ENCODE measurements at regions not wholly inside any gene's neighbourhood (a gene's known extent, or its start where the extent isn't known, plus 50 kb on each side); places are given as distances from the start of the nearest gene placed in this dataset.
"Not testable (repeated sequence)": the region's sequence is repeated elsewhere in the genome, so short reads cannot be mapped to it uniquely, and the experiment has no call there.

DNA sequence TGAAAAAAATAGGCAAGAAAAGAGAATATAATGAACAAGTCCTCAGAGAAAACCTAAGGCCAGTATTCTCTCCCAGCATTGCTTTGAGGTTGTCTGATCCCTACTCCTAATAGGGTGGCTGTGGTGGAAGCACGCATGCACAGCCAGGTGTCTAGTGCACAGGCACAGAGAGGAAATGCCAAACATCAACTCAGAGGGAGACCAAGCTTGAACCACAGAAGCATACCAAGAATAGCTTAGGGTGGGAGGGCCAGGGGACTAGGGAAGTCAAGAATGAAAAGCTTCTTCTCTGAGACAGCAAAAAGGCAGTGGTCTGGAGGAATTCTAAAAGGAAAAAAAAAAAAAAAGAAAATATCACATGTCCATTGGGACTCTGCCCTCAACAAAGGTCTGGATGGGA lies 244.1 kb upstream of the API5 start:
- DNase-seq = peak; percentile 92

DNA sequence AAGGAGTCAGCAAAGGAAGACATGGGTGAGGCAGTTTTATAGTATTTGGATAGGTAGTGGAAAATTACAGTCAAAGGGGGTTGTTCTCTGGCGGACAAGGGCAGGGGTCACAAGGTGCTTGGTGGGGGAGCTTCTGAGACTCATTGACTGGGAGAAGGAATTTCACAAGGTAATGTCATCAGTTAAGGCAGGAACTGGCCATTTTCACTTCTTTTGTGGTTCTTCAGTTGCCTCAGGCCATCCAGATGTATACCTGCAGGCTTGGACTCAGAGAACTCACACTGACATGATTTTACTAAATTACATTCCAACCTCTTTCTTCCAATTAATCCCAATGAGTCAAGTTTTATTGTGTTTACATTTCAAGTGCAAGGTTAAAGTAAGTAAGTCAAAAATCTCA lies 240.5 kb upstream of the API5 start:
- DNase-seq = peak; percentile 90

- DNase-seq = no peak
Observed at GRCh38 chr11:43072096-43072495, 239.7 kb upstream of the API5 start.

DNA sequence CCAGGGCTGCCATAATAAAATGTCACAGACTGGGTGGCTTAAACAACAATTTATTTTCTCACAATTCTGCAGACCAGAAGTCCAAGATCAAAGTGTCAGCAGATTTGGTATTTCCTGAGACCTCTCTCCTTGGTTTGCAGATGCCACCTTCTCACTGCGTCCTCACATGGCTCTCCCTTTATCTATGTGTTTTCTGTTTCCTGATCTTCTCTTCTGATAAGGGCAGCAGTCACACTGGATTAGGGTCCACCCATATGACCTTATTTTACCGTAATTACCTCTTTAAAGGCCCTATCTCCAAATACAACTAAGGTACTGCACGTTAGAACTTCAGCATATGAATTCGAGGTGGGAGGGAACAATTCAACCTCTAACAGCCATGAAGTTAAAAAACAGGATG lies 238.9 kb upstream of the API5 start:
- DNase-seq = no peak

DNA sequence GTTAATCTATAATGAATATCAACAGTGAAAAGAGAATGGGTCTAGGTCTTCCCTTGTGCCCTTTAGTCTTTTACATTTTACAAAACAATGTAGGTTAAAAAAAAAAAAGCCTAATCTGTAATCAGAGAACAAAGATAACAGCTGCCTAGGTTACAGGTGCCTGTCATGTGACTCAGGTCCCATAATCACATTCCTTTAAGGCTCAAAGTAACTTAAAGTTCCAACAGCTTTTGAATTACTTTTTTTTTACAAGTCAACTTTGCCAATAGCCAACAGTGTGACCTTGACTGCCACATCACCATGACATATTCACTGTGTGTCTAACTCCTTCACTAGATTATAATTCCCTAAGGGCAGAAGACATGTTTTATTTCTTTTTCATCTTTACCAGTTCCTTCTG lies 237.0 kb upstream of the API5 start:
- DNase-seq = no peak

DNA sequence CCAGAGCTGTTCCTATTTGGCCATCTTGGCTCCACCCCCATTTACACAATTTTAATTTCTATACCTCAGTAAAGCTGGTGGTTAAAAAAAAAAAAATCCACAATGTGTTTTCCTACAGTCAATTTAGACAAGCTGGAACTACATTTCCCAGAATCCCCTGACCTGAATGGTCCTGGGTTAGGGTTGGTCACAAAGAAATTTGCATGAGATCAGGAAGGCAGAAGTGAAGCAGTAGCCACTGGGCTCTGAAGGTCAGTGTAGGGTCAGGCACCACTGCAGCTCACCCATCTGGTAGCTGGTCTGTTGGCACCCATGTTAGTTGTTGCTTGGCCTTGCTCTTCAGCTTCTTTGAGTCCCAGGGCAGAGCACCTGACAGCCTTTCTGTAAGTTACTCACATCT lies 210.7 kb upstream of the API5 start:
- DNase-seq = no peak

DNA sequence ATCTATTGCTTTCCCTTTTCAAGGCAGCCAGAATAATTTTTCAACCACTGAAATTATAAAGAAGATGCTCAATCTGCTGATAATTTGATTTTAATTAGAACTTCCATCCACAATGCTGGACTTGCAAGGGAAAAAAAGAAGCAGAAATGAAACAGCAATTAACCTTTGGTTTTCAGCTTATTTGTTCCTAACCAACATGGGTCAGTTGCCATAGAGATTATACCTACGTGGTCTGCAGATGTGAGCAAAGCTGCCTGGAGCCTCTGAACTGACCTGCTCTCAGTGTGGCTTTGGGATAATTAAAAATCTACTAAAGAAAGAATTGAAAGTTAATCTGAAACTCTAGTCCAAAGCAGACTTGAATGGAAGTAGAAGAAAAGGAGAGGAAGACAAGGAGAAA lies 195.7 kb upstream of the API5 start:
- DNase-seq = no peak

DNA sequence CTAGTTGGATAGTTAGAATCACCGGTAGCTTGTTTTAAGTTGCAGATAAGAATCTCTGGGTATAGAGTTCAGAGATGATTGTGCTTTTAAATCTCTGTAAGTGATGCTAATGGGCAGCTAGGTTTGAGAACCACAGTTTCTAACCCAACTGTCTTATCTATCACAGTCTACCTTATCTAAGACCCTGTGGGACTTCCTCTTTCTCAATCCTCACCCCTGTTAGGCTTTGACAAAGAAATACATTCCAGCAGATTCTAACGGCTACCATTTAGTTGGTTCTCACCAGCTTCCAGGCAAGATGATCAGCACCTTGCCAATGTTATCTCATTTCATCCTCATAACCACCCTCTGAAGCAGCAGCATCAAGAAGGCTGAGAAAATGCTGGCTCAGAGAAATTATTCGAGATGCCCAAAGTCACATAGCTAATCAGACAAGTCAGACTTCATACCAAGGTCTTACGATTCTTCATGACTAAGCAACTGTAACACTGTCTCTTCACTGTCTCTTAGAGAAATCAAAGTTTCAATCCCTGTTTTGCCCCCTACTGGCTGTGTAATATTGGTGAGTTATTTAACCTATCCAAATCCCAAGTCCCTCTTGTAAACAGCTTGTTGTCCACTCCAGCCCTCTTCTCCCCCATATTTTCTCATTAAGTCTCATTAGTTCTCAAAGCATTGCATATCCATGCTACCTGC lies 192.4 kb upstream of the API5 start:
- DNase-seq = no peak

DNA sequence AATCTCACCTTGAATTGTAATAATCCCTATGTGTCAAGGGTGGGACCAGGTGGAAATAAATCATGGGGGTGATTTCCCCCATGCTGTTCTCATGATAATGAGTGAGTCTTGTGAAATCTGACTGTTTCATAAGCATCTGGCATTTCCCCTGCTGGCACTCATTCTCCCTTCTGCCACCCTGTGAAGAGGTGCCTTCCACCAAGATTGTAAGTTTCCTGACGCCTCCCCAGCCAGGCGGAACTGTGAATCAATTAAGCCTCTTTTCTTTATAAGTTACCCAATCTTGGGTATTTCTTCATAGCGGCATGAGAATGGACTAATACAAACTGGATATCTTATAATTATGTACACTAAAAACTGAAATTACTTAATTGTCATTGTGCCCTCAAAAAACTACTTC lies 189.2 kb upstream of the API5 start:
- no peak for DNase-seq

- DNase-seq = no peak
Observed at GRCh38 chr11:43123443-43123842, 188.4 kb upstream of the API5 start.

DNA sequence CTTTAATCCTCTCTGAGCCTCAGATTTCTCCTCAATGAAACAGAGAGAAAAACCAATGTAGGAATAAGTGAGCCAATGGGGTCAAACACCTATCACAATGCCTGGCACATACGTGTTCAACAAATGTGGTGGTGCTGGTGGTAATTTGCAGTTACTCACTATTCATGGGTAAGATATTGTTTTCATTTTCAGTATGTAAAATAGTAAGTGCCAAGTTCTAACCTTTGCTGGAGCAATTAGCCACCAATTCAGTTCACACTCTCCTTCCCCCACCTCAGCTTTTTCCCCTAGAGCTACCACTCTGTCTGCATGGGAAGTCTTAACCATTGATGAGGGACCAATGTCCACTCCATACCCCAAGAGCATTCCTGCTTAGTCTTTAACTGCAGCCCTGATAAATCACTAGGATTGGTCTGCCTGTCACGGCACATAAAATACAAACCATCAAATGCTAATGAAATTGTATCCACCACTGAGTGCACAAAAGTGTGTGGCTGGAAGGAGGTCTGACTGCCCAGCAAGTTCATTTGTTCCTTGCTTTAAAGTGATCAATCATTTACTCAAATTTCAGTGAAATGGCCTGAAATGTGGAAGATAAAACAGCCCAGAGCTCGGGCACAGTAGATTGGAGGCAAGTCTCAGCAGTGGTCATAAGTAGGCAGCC lies 187.4 kb upstream of the API5 start:
- no peak for DNase-seq

DNA sequence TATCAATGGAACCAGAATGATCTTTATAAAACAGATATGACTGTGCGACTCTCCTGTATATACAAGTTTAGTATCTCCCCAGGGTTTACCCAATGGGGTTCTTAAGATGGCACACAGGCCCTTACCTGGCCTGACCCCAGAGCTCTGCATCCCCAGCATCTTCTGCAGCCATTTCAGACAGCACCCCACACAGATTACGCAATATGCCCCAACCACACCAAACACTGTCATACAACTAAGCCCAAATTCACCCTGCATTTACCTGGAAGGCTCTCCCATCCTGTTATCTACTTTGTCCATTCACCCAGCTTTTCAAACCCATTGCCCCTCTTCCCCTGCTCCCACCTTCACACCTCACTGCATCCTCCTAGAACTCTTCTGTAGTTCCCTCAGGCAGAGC lies 182.5 kb upstream of the API5 start:
- no peak for DNase-seq

DNA sequence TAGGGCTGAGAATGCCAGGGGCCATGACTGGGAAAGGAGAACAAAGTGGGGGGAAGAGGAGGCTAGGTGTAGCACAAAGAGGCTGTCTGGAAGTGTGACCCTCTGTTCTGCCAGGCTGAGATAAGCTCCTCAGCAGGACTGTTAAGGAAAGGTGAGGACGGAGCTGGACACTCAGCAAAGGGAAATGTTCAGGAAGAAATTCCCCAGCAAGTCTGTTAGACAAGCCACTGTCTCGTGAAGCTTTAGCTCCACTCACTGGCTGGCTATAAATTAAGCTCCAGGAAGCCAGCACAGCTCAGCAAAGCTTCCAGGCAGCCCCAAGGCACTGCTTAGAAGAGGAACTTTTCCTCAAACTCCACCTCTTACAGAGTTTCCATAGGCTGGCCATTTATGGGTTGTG lies 181.2 kb upstream of the API5 start:
- peak; percentile 81 for DNase-seq

- DNase-seq = peak; percentile 70
Observed at GRCh38 chr11:43135966-43136534, 175.7 kb upstream of the API5 start.

- DNase-seq = no peak
Observed at GRCh38 chr11:43138621-43139140, 173.1 kb upstream of the API5 start.

GRCh38 chr11:43145653-43146052 lies 166.1 kb upstream of the API5 start:
- DNase-seq = no peak

DNA sequence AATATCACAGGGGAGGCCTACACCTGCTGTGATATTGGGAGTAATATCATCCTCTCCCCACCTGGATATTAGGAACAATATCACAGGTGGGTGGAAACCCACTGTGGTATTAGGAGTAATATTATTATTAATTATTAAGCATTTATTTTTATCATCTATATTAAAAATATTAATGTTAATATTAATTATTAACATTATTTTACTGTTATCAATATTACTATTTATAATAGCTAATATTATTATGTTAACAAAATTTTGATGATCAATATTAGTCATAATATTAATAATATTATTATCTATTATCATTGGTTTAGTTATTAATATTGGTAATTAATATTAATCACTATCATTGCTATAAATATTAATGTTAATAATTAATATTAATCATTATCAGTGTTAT lies 161.1 kb upstream of the API5 start:
- DNase-seq = no peak

- DNase-seq = no peak
Observed at GRCh38 chr11:43164831-43165230, 147.0 kb upstream of the API5 start.

DNA sequence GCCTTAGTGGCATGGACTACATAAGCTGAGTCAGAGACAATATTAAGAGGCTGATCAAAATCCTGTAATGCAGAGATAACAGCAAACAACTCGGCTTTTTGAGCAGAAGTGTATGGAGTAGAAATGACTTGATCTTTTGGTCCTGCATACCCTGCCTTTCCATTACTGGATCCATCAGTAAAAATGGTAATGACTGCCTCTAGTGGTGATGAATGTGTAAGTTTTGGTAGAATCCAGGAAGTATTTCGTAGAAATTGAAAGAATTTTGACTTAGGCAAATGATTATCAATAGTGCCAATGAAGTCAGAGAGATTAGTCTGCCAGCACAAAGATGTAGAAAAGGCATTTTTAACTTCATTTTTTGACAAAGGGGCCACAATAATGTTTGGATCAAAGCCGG lies 146.4 kb upstream of the API5 start:
- DNase-seq = not testable (repeated sequence)

DNA sequence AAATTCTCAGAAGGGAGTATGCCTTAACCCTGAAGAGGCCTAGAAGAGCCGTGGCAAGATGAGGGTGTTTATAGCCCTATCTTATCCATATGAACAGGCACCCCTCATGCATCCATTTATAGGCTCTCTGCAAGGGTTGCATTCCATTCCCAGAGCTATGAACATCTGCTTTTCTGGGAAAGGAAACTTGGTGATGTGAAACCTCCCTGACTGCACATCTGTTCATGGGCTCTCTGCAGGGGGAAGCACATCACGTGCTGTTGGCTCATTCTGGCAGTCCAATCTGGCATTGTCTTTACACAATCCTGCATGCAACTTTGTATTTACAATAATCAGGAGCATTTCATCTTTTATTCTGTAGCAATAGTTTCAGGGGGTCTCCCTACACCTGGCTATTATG lies 143.6 kb upstream of the API5 start:
- DNase-seq = not testable (repeated sequence)

DNA sequence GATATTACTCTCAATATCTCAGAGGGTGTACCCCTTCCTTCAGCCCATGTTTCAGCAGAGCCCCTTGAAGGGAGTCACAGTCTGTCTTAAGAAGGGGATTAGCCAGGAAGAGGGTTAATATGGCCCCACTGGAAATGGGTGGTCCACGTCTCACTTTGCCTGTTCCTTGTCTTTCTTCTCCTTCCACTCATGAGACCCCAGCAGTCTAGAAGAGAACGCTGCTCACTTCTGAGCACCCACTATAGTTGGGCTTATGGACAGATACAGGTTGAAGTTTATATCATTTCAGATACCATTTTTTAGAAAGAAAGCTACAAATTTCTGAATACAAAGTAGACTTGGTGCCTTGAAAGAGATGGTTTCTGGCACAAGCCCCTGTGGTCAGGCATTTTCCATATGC lies 139.3 kb upstream of the API5 start:
- no peak for DNase-seq

GRCh38 chr11:43177975-43178374 lies 133.8 kb upstream of the API5 start:
- no peak for DNase-seq

GRCh38 chr11:43194459-43194858 lies 117.3 kb upstream of the API5 start:
- DNase-seq = not testable (repeated sequence)

- no peak for DNase-seq
Observed at GRCh38 chr11:43197379-43197778, 114.4 kb upstream of the API5 start.

All from islet precursor cell (in vitro differentiated cells).